Lung (tissue), 11 donors: ENCODE measurements at regions not wholly inside any gene's neighbourhood (a gene's known extent, or its start where the extent isn't known, plus 50 kb on each side); places are given as distances from the start of the nearest gene placed in this dataset.

ENCODE experiments used
- ATAC-seq: fragments of 200-7000 bp; cut with Tn5 transposase; one replicate; pipeline ENCODE4 v1.9.1; 2020; ENCODE audit warnings: moderate number of reproducible peaks; ENCODE audit not compliant: insufficient read depth, low FRiP score
- DNase-seq, 3 donors: peaks; one replicate each; pipeline ENCODE4 v3.0.0-alpha.2; 2013 to 2017
- H3K27ac ChIP-seq, 2 donors: one replicate each; pipeline ENCODE4 v1.5.1; 2013; ENCODE audit warnings: mild to moderate bottlenecking in 2 of 2, moderate library complexity in 2 of 2, control low read depth in 1 of 2, inconsistent platforms in 1 of 2, low read depth in 1 of 2, low read length in 1 of 2
- H3K27me3 ChIP-seq, 3 donors: one replicate each; pipeline ENCODE4 v1.5.1; 2013; ENCODE audit warnings: low read length in 2 of 3; ENCODE audit not compliant: control insufficient read depth in 3 of 3, insufficient read depth in 3 of 3
- H3K36me3 ChIP-seq, 4 donors: one replicate each; pipeline ENCODE4 v1.5.1; 2013; ENCODE audit warnings: low read length in 4 of 4, mild to moderate bottlenecking in 1 of 4, moderate library complexity in 1 of 4; ENCODE audit not compliant: control insufficient read depth in 4 of 4, insufficient read depth in 4 of 4
- H3K4me1 ChIP-seq, 5 donors: one replicate each; pipeline ENCODE4 v1.5.1; 2013; ENCODE audit warnings: low read length in 5 of 5, mild to moderate bottlenecking in 2 of 5, moderate library complexity in 1 of 5; ENCODE audit not compliant: control insufficient read depth in 5 of 5, insufficient read depth in 5 of 5
- H3K4me3 ChIP-seq: one replicate; pipeline ENCODE4 v1.5.1; 2013; ENCODE audit warnings: mild to moderate bottlenecking, control low read depth, moderate library complexity
- H3K9ac ChIP-seq, 2 donors: one replicate each; pipeline ENCODE4 v1.5.1; 2013; ENCODE audit warnings: low read length in 2 of 2, control low read depth in 1 of 2; ENCODE audit not compliant: insufficient read depth in 1 of 2
- H3K9me3 ChIP-seq, 4 donors: one replicate each; pipeline ENCODE4 v1.5.1; 2013; ENCODE audit warnings: low read length in 3 of 4, mild to moderate bottlenecking in 1 of 4, moderate library complexity in 1 of 4; ENCODE audit not compliant: control insufficient read depth in 4 of 4, insufficient read depth in 3 of 4
- WGBS, 2 donors: extraction: QIAGEN DNeasy Blood & Tissue Kit; methylation state at CpG; one replicate each; pipeline ENCODE4 v1.1.7; 2013; 5-methylcytosine and 5-hydroxymethylcytosine counted together
- TF ChIP-seq, protein P1 (sequence below): IDR thresholded peaks from 2 replicates; pipeline ENCODE4 v1.5.1; 2012; ENCODE audit warnings: mild to moderate bottlenecking; ENCODE audit errors: control extremely low read depth, extremely low read depth
- donor health status: control.
- donor health status: control.
- donor health status: Bipolar disorder and iron deficiency.
- donor health status: healthy.
- donor health status: DM: yes; HTN: yes; CAD: no.

GRCh38 chr1:221040101-221040500 lies 160.9 kb downstream of the HLX start:
- ATAC-seq (no peak), DNase-seq (no peak)
- no peaks in the 10 kb centered on the region for H3K4me1 ChIP-seq
- no peak overlapping the region for H3K27ac ChIP-seq
- H3K9me3 ChIP-seq: no peaks in the 10 kb centered on the region
- WGBS, 2 donors: 67 to 77% methylated on average over 1 of the region's 1 CpG
- no peaks in the 10 kb centered on the region for H3K27me3 ChIP-seq
- no peak overlapping the region for H3K9ac ChIP-seq
- no peaks in the 10 kb centered on the region for H3K36me3 ChIP-seq
- TF ChIP-seq, protein P1, sequence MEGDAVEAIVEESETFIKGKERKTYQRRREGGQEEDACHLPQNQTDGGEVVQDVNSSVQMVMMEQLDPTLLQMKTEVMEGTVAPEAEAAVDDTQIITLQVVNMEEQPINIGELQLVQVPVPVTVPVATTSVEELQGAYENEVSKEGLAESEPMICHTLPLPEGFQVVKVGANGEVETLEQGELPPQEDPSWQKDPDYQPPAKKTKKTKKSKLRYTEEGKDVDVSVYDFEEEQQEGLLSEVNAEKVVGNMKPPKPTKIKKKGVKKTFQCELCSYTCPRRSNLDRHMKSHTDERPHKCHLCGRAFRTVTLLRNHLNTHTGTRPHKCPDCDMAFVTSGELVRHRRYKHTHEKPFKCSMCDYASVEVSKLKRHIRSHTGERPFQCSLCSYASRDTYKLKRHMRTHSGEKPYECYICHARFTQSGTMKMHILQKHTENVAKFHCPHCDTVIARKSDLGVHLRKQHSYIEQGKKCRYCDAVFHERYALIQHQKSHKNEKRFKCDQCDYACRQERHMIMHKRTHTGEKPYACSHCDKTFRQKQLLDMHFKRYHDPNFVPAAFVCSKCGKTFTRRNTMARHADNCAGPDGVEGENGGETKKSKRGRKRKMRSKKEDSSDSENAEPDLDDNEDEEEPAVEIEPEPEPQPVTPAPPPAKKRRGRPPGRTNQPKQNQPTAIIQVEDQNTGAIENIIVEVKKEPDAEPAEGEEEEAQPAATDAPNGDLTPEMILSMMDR: no peak
- no peak overlapping the region for H3K4me3 ChIP-seq

- no peak overlapping the region for H3K4me3 ChIP-seq
- no peaks in the 10 kb centered on the region for H3K4me1 ChIP-seq
- no peaks in the 10 kb centered on the region for H3K27me3 ChIP-seq
- ATAC-seq (no peak), DNase-seq (no peak)
- no peaks in the 10 kb centered on the region for H3K36me3 ChIP-seq
- no peak overlapping the region for H3K27ac ChIP-seq
- WGBS, 2 donors: 78 to 88% methylated on average over 2 of the region's 2 CpGs
- H3K9ac ChIP-seq: no peak overlapping the region
- TF ChIP-seq, protein P1: no peak
- H3K9me3 ChIP-seq: no peaks in the 10 kb centered on the region
Observed at GRCh38 chr1:221040691-221041285, 161.5 kb downstream of the HLX start.

DNA sequence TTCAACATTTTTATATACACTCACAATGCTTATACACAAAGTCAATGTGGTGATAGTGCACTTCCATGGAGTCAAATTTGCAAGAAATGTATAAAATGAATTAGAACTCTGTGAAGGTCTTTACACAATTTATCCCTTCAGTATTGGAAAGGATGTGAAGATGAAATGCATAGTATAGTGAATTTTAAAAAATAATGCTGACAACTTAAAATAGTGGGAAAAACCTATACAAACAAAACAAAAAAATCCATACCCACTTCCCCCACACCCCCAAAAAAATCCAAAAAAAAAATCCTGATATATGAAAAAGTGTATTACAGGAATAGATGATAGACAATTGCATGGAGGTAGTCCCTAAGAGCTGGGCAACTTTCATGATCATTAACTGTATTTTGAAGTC lies 165.3 kb downstream of the HLX start:
- H3K4me1 ChIP-seq: peaks cover 0 to 10% (median 0%) of the 10 kb centered on the region in 5 donors
- H3K9me3 ChIP-seq: no peaks in the 10 kb centered on the region
- TF ChIP-seq, protein P1: no peak
- H3K4me3 ChIP-seq: no peak overlapping the region
- no peak overlapping the region for H3K9ac ChIP-seq
- DNase-seq: no peak
- ATAC-seq: no peak
- H3K27me3 ChIP-seq: no peaks in the 10 kb centered on the region
- no peak overlapping the region for H3K27ac ChIP-seq
- no peaks in the 10 kb centered on the region for H3K36me3 ChIP-seq

GRCh38 chr1:221045151-221045550 lies 165.9 kb downstream of the HLX start:
- DNase-seq (no peak), ATAC-seq (no peak)
- Histone ChIP-seq H3K4me3 (no peak overlapping the region), H3K4me1 (peaks cover 0 to 10% (median 0%) of the 10 kb centered on the region in 5 donors), H3K27ac (no peak overlapping the region), H3K9me3 (no peaks in the 10 kb centered on the region), H3K36me3 (no peaks in the 10 kb centered on the region), H3K27me3 (no peaks in the 10 kb centered on the region), H3K9ac (no peak overlapping the region)
- 90 to 94% methylated on average over 3 of the region's 3 CpGs for WGBS, 2 donors
- TF ChIP-seq, protein P1: no peak
